GM18951 (cell line): ENCODE measurements at regions not wholly inside any gene's neighbourhood (a gene's known extent, or its start where the extent isn't known, plus 50 kb on each side); places are given as distances from the start of the nearest gene placed in this dataset.

Experiments used
- POLR2A ChIP-seq: IDR thresholded peaks from 4 replicates; pipeline ENCODE4 v1.6.1; 2011; ENCODE audit warnings: mild to moderate bottlenecking; ENCODE audit not compliant: insufficient read length, insufficient read depth; ENCODE audit errors: extremely low read depth
- in situ Hi-C: fragments of 300-500 bp; cut with MboI; formaldehyde crosslinking; loops from one replicate; pipeline ENCODE4 v1.12.0; 2022; ENCODE audit warnings: low sequenced_read_pairs, mixed read lengths, inconsistent platforms; ENCODE audit not compliant: unreplicated experiment

GRCh38 chr1:38476111-38476849 is 383.3 kb downstream of the RRAGC start:
- TF ChIP-seq POLR2A: no peak
- in situ Hi-C loops: no loop called here

- in situ Hi-C loops: no loop called here
- no peak for TF ChIP-seq POLR2A
Observed at GRCh38 chr1:38475624-38476005, 384.0 kb downstream of the RRAGC start.

GRCh38 chr1:38474738-38475623 is 384.6 kb downstream of the RRAGC start:
- no peak for TF ChIP-seq POLR2A
- in situ Hi-C loops: no loop called here

- in situ Hi-C loops: no loop called here
- no peak for TF ChIP-seq POLR2A
Observed at GRCh38 chr1:38466487-38466886, 393.1 kb downstream of the RRAGC start.

- in situ Hi-C loops: no loop called here
Observed at GRCh38 chr1:38465460-38465859, 394.1 kb downstream of the RRAGC start.

GRCh38 chr1:38464071-38464661 is 395.4 kb downstream of the RRAGC start:
- no peak for TF ChIP-seq POLR2A
- in situ Hi-C loops: no loop called here

More at GRCh38 chr1:38465460-38465859, 394.1 kb downstream of the RRAGC start:
- no peak for TF ChIP-seq POLR2A

- in situ Hi-C loops: no loop called here
- TF ChIP-seq POLR2A: no peak
Observed at GRCh38 chr1:38463074-38463473, 396.5 kb downstream of the RRAGC start.

GRCh38 chr1:38456531-38456876 is 403.1 kb downstream of the RRAGC start:
- no peak for TF ChIP-seq POLR2A
- in situ Hi-C loops: no loop called here

- in situ Hi-C loops: no loop called here
- TF ChIP-seq POLR2A: no peak
Observed at GRCh38 chr1:38455829-38456530, 403.6 kb downstream of the RRAGC start.

- in situ Hi-C loops: no loop called here
- no peak for TF ChIP-seq POLR2A
Observed at GRCh38 chr1:38454749-38455441, 404.7 kb downstream of the RRAGC start.

GRCh38 chr1:38454236-38454635 is 405.3 kb downstream of the RRAGC start:
- TF ChIP-seq POLR2A: no peak

GRCh38 chr1:38452246-38452645 is 405.7 kb upstream of the POU3F1 start:
- no peak for TF ChIP-seq POLR2A
- in situ Hi-C loops: no loop called here

More at GRCh38 chr1:38454236-38454635, 405.3 kb downstream of the RRAGC start:
- in situ Hi-C loops: no loop called here
